Esophagus squamous epithelium (tissue), 4 donors: ENCODE measurements at regions not wholly inside any gene's neighbourhood (a gene's known extent, or its start where the extent isn't known, plus 50 kb on each side); places are given as distances from the start of the nearest gene placed in this dataset.

ENCODE experiments used
- CTCF ChIP-seq, 6 experiments: fragments of 450-650 bp in 4 of 6; fragments of 200-600 bp in 2 of 6; sonication (generic) in 2 of 6; IDR thresholded peaks; one replicate each; pipeline ENCODE4 v1.5.1; 2016 to 2019; ENCODE audit warnings: antibody characterized with exemption in 6 of 6, mild to moderate bottlenecking in 4 of 6, moderate library complexity in 4 of 6
- POLR2A ChIP-seq, 4 donors: fragments of 450-650 bp; IDR thresholded peaks; one replicate each; pipeline ENCODE4 v1.6.1; 2017; ENCODE audit warnings: antibody characterized with exemption in 4 of 4, mild to moderate bottlenecking in 4 of 4, moderate library complexity in 3 of 4

- no peak for TF ChIP-seq POLR2A (IDR thresholded peaks at IDR 0.05)
- no peak for TF ChIP-seq CTCF (IDR thresholded peaks at IDR 0.05)
These were observed 88.2 kb downstream of the PSMG1 start for GRCh38 chr21:39094847-39095579.
